ENCODE measurements at regions not wholly inside any gene's neighbourhood (a gene's known extent, or its start where the extent isn't known, plus 50 kb on each side); places are given as distances from the start of the nearest gene placed in this dataset.

DNA sequence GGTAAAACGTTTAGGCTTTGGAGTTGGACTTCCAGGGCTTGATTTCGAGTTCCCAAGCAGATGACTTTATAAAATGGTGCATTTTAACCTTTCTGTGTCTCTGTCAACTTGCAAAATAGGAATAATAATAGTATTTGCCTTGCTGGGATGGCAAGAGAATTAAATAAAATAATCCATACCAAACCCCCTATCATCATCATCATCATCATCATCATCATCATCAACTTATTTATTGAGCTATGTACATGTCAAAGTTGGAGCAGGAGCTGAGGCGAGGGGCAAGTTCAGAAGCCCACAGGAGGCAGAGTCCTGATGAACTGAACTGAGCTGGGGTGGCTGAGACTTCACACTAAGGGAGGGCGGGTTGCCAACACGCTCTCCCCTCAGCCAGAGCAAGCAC lies 51.7 kb upstream of the KCNMA1 start:
- no peak for DNase-seq
- H3K4me1 Mint-ChIP-seq = peaks cover 23% of the 10 kb centered on the region
- H3K4me3 Mint-ChIP-seq = no peak overlapping the region
- no peaks in the 10 kb centered on the region for H3K9me3 Mint-ChIP-seq
- H3K27ac Mint-ChIP-seq = no peak overlapping the region
- no peaks in the 10 kb centered on the region for H3K36me3 Mint-ChIP-seq (ENCODE audit: low read depth)
- peaks cover 3% of the 10 kb centered on the region for H3K27me3 Mint-ChIP-seq (ENCODE audit: low read depth, poor library complexity)
- TF ChIP-seq, protein P1, sequence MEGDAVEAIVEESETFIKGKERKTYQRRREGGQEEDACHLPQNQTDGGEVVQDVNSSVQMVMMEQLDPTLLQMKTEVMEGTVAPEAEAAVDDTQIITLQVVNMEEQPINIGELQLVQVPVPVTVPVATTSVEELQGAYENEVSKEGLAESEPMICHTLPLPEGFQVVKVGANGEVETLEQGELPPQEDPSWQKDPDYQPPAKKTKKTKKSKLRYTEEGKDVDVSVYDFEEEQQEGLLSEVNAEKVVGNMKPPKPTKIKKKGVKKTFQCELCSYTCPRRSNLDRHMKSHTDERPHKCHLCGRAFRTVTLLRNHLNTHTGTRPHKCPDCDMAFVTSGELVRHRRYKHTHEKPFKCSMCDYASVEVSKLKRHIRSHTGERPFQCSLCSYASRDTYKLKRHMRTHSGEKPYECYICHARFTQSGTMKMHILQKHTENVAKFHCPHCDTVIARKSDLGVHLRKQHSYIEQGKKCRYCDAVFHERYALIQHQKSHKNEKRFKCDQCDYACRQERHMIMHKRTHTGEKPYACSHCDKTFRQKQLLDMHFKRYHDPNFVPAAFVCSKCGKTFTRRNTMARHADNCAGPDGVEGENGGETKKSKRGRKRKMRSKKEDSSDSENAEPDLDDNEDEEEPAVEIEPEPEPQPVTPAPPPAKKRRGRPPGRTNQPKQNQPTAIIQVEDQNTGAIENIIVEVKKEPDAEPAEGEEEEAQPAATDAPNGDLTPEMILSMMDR (IDR thresholded peaks at IDR 0.05) = no peak

DNA sequence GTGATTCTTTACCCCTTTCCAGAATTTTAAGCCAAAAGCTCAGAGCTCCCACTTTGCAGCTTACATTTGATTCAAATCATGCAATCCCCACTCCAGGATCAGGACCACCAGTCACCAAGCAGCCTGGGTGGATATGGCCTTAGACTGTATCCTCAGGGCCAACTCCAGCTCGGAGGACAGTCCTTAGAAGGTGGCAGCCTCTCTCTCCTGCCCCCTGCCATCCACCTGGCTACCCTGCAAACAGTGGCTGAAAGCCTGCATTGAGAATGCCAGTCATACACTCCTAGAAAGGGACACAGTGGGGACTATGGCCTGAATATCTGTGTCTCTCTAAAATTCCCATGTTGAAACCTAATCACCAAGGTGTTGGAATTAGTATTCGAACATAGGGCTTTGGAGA lies 50.0 kb upstream of the KCNMA1 start:
- DNase-seq = no peak
- Mint-ChIP-seq H3K4me3 (no peak overlapping the region), H3K9me3 (peaks cover 1% of the 10 kb centered on the region), H3K27ac (no peak overlapping the region), H3K27me3 (ENCODE audit: low read depth, poor library complexity) (peaks cover 2% of the 10 kb centered on the region), H3K4me1 (peaks cover 23% of the 10 kb centered on the region), H3K36me3 (ENCODE audit: low read depth) (no peaks in the 10 kb centered on the region)
- TF ChIP-seq, protein P1 (IDR thresholded peaks at IDR 0.05) = no peak
